ENCODE measurements at regions not wholly inside any gene's neighbourhood (a gene's known extent, or its start where the extent isn't known, plus 50 kb on each side); places are given as distances from the start of the nearest gene placed in this dataset.

DNA sequence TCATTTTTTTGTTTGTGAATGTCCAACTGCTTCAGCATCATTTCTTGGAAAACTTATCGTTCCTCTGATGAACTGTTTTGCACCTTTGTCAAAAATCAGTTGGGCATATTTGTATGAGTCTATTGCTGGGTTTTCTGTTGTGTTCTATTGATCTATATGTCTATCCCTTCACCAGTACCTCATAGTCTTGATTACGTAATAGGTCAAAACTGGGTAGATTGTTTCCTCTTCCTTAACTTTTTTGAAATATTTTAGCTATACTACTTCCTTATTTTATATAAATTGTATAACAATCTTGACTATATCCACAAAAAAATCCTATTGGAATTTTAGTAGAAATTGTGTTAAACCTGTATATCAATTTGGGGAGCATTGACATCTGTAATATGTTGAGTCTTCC is 104.1 kb upstream of the PALS2 start:
- TF ChIP-seq, protein P1, sequence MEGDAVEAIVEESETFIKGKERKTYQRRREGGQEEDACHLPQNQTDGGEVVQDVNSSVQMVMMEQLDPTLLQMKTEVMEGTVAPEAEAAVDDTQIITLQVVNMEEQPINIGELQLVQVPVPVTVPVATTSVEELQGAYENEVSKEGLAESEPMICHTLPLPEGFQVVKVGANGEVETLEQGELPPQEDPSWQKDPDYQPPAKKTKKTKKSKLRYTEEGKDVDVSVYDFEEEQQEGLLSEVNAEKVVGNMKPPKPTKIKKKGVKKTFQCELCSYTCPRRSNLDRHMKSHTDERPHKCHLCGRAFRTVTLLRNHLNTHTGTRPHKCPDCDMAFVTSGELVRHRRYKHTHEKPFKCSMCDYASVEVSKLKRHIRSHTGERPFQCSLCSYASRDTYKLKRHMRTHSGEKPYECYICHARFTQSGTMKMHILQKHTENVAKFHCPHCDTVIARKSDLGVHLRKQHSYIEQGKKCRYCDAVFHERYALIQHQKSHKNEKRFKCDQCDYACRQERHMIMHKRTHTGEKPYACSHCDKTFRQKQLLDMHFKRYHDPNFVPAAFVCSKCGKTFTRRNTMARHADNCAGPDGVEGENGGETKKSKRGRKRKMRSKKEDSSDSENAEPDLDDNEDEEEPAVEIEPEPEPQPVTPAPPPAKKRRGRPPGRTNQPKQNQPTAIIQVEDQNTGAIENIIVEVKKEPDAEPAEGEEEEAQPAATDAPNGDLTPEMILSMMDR (optimal IDR thresholded peaks at IDR 0.05 in 1 of 3, IDR thresholded peaks at IDR 0.05 in 1 of 3, conservative IDR thresholded peaks at IDR 0.05 in 1 of 3; ENCODE audit: extremely low read depth in 1 of 3, insufficient read depth in 2 of 3, low read length in 3 of 3), result no peak
- no peak for TF ChIP-seq EZH2 (IDR thresholded peaks at IDR 0.05; ENCODE audit: low read length)

Measured in keratinocyte (primary cell).